ENCODE measurements at regions not wholly inside any gene's neighbourhood (a gene's known extent, or its start where the extent isn't known, plus 50 kb on each side); places are given as distances from the start of the nearest gene placed in this dataset.

DNA sequence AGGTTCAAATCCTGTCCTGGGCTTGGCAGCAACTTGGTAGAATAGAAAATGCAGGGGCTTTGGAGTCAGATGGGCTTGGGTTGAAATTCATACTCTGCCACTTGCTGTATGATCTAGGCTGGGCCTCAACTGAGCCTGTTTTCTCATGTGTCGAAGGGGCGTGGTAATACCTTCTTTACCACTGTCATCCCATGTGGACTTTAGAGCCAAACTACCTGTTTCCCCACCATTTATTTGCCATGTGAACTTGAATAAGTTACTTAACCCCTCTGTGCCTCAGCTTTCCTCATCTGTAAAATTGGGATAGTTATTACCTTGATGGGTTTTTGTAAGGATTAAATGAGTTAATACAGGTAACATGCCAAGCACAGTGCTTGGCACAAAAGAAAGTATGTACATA, 106.0 kb downstream of the COPRS start:
- TF ChIP-seq POLR2AphosphoS5 (IDR thresholded peaks at IDR 0.05; ENCODE audit: low read depth, low read length) (no peak), REST (IDR thresholded peaks at IDR 0.05; ENCODE audit: insufficient read depth in 1 of 2, low read depth in 2 of 2, low read length in 2 of 2) (no peak), TAF1 (IDR thresholded peaks at IDR 0.05; ENCODE audit: borderline replicate concordance, insufficient read depth, low read length) (no peak), SIN3A (IDR thresholded peaks at IDR 0.05; ENCODE audit: borderline replicate concordance, insufficient read depth, low read length) (no peak), FOXP2 (optimal IDR thresholded peaks at IDR 0.05; ENCODE audit: borderline replicate concordance, extremely low read depth, extremely low read length, insufficient read depth) (no peak)
